A549 (cell line): ENCODE measurements at regions not wholly inside any gene's neighbourhood (a gene's known extent, or its start where the extent isn't known, plus 50 kb on each side); places are given as distances from the start of the nearest gene placed in this dataset.

Source experiments
- EHMT2 ChIP-seq: fragments of 200-600 bp; sonication (generic); IDR thresholded peaks from 2 replicates; pipeline ENCODE4 v1.6.1; 2016; ENCODE audit warnings: antibody characterized with exemption, low read depth, mild to moderate bottlenecking, moderate library complexity
- MAZ ChIP-seq: fragments of 150-350 bp; IDR thresholded peaks from 2 replicates; pipeline ENCODE4 v1.6.1; 2014; ENCODE audit warnings: antibody characterized with exemption, low read depth, low read length, borderline replicate concordance
- POLR2A ChIP-seq: IDR thresholded peaks from 2 replicates; pipeline ENCODE4 v1.6.1; 2012; ENCODE audit warnings: mild to moderate bottlenecking, low read length

DNA sequence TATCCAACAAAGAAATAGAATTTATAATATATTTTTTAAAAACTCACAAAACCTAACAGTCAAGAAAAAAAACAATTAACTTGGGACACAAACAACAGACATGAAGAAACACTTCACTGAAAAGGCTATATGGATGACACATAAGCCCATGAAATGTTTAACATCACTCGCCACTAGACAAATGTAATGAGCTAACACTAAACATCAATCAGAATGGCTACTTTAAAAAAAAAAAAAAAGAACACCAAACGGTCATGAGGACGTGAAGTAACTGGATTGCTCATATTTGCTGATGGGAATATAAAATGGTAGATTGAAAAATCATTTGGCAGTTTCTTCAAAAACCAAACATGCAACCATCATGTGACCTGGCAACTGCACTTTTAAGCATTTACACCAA lies 97.3 kb upstream of the RGPD4 start:
- TF ChIP-seq POLR2A (no peak), MAZ (no peak), EHMT2 (no peak)
